Left ventricle myocardium inferior (tissue), 1 donor: ENCODE measurements at regions not wholly inside any gene's neighbourhood (a gene's known extent, or its start where the extent isn't known, plus 50 kb on each side); places are given as distances from the start of the nearest gene placed in this dataset.
"Not testable (repeated sequence)": the region's sequence is repeated elsewhere in the genome, so short reads cannot be mapped to it uniquely, and the experiment has no call there.

Experiments used
- DNase-seq: peaks from one replicate; pipeline ENCODE4 v3.0.0-alpha.2; 2020
- H3K27ac ChIP-seq: fragments of 200-600 bp; replicated peaks from 2 replicates; pipeline ENCODE4 v1.8.0; 2021
- H3K27me3 ChIP-seq: fragments of 200-600 bp; 2 replicates; pipeline ENCODE4 v1.8.0; 2021; ENCODE audit warnings: low read depth
- H3K36me3 ChIP-seq: fragments of 200-600 bp; 2 replicates; pipeline ENCODE4 v1.8.0; 2021
- H3K4me1 ChIP-seq: fragments of 200-600 bp; 2 replicates; pipeline ENCODE4 v1.8.0; 2021
- H3K4me3 ChIP-seq: fragments of 200-600 bp; 2 replicates; pipeline ENCODE4 v1.8.0; 2021; ENCODE audit warnings: mild to moderate bottlenecking, moderate library complexity
- H3K9me3 ChIP-seq: fragments of 200-600 bp; replicated peaks from 2 replicates; pipeline ENCODE4 v1.8.0; 2021
- CTCF ChIP-seq: fragments of 200-600 bp; IDR thresholded peaks from 2 replicates; pipeline ENCODE4 v1.8.0; 2021; ENCODE audit warnings: antibody characterized with exemption, mild to moderate bottlenecking, borderline replicate concordance
- intact Hi-C: fragments of 100-400 bp; cut with micrococcal nuclease; formaldehyde crosslinking; loops from one replicate; pipeline ENCODE4 v1.11.0; 2022
- donor health status: DM: no; HTN: yes; CAD: no; lungs with severe emphysema.

- peaks cover 59% of the 10 kb centered on the region for H3K4me1 ChIP-seq
- no peak for TF ChIP-seq CTCF
- no peak for DNase-seq
- no peaks in the 10 kb centered on the region for H3K9me3 ChIP-seq
- no peaks in the 10 kb centered on the region for H3K27me3 ChIP-seq
- intact Hi-C loops, result loop anchor here (10.0 kb wide), 1 partner anchor 240 kb away; no protein-coding TSS in a partner anchor
- H3K4me3 ChIP-seq, result peak overlapping the region; percentile 40
- peak overlapping the region; percentile 79 for H3K27ac ChIP-seq
- H3K36me3 ChIP-seq, result no peaks in the 10 kb centered on the region
Observed at GRCh38 chr9:13444245-13445102, 165.0 kb upstream of the MPDZ start.

GRCh38 chr9:13443346-13444244, 164.1 kb upstream of the MPDZ start:
- Histone ChIP-seq H3K27ac (peak overlapping the region; percentile 79), H3K4me1 (peaks cover 59% of the 10 kb centered on the region), H3K9me3 (no peaks in the 10 kb centered on the region), H3K27me3 (no peaks in the 10 kb centered on the region), H3K4me3 (peak overlapping the region; percentile 40), H3K36me3 (no peaks in the 10 kb centered on the region)
- no peak for TF ChIP-seq CTCF
- DNase-seq, result peak; percentile 15
- intact Hi-C loops, result loop anchor here (10.0 kb wide), 1 partner anchor 241 kb away; no protein-coding TSS in a partner anchor

- no peak for DNase-seq
- Histone ChIP-seq H3K36me3 (no peaks in the 10 kb centered on the region), H3K27me3 (no peaks in the 10 kb centered on the region), H3K4me1 (peaks cover 34% of the 10 kb centered on the region), H3K4me3 (no peak overlapping the region), H3K27ac (no peak overlapping the region), H3K9me3 (no peaks in the 10 kb centered on the region)
- no peak for TF ChIP-seq CTCF
- intact Hi-C loops, result loop anchor here (10.0 kb wide), 2 partner anchors 245 to 585 kb away; no protein-coding TSS in a partner anchor
Observed at GRCh38 chr9:13439685-13440476, 160.4 kb upstream of the MPDZ start.

- intact Hi-C loops, result loop anchor here (10.0 kb wide), 1 partner anchor 587 kb away; no protein-coding TSS in a partner anchor
- no peaks in the 10 kb centered on the region for H3K9me3 ChIP-seq
- H3K27me3 ChIP-seq, result no peaks in the 10 kb centered on the region
- H3K27ac ChIP-seq, result peak overlapping the region; percentile 36
- DNase-seq, result no peak
- TF ChIP-seq CTCF, result no peak
- H3K4me1 ChIP-seq, result peaks cover 33% of the 10 kb centered on the region
- no peak overlapping the region for H3K4me3 ChIP-seq
- no peaks in the 10 kb centered on the region for H3K36me3 ChIP-seq
Observed at GRCh38 chr9:13437866-13438265, 158.4 kb upstream of the MPDZ start.

GRCh38 chr9:13436591-13436990, 157.1 kb upstream of the MPDZ start:
- H3K36me3 ChIP-seq, result no peaks in the 10 kb centered on the region
- no peak overlapping the region for H3K4me3 ChIP-seq
- no peaks in the 10 kb centered on the region for H3K27me3 ChIP-seq
- no peak for TF ChIP-seq CTCF
- H3K9me3 ChIP-seq, result no peaks in the 10 kb centered on the region
- no peak for DNase-seq
- intact Hi-C loops, result loop anchor here (10.0 kb wide), 1 partner anchor 588 kb away; no protein-coding TSS in a partner anchor
- peaks cover 33% of the 10 kb centered on the region for H3K4me1 ChIP-seq
- no peak overlapping the region for H3K27ac ChIP-seq

- intact Hi-C loops, result loop anchor here (10.0 kb wide), 1 partner anchor 591 kb away; no protein-coding TSS in a partner anchor
- H3K4me1 ChIP-seq, result peaks cover 36% of the 10 kb centered on the region
- H3K4me3 ChIP-seq, DNase-seq, H3K27me3 ChIP-seq, H3K9me3 ChIP-seq, H3K27ac ChIP-seq, H3K36me3 ChIP-seq: not testable (repeated sequence)
Observed at GRCh38 chr9:13433453-13433852, 154.0 kb upstream of the MPDZ start.
